GM23338 (cell line): ENCODE measurements at regions not wholly inside any gene's neighbourhood (a gene's known extent, or its start where the extent isn't known, plus 50 kb on each side); places are given as distances from the start of the nearest gene placed in this dataset.
"Not testable (repeated sequence)": the region's sequence is repeated elsewhere in the genome, so short reads cannot be mapped to it uniquely, and the experiment has no call there.

Experiments
- ATAC-seq: fragments of 200-7000 bp; cut with Tn5 transposase; 3 replicates; pipeline ENCODE4 v1.9.1; 2020
- DNase-seq: peaks from one replicate; pipeline ENCODE4 v3.0.0-alpha.2; 2015; ENCODE audit warnings: low spot score
- H2AFZ ChIP-seq: fragments of 200-600 bp; sonication (generic); 2 replicates; pipeline ENCODE4 v1.8.0; 2016; ENCODE audit warnings: antibody characterized with exemption, mild to moderate bottlenecking, moderate library complexity
- H3F3A ChIP-seq: fragments of 200-600 bp; sonication (generic); replicated peaks from 2 replicates; pipeline ENCODE4 v1.8.0; 2017; ENCODE audit warnings: antibody characterized with exemption, mixed run types, low read depth
- H3K27ac ChIP-seq: fragments of 200-600 bp; sonication (generic); 2 replicates; pipeline ENCODE4 v1.6.1; 2016; ENCODE audit warnings: low read depth
- H3K27me3 ChIP-seq: fragments of 200-600 bp; sonication (generic); 2 replicates; pipeline ENCODE4 v1.8.0; 2016; ENCODE audit warnings: mild to moderate bottlenecking, mixed run types, moderate library complexity; ENCODE audit not compliant: insufficient read depth
- H3K36me3 ChIP-seq: fragments of 200-600 bp; sonication (generic); 2 replicates; pipeline ENCODE4 v1.8.0; 2016; ENCODE audit warnings: mild to moderate bottlenecking; ENCODE audit not compliant: insufficient read depth
- H3K4me1 ChIP-seq: fragments of 200-600 bp; sonication (generic); 2 replicates; pipeline ENCODE4 v1.8.0; 2016; ENCODE audit warnings: mild to moderate bottlenecking, moderate library complexity; ENCODE audit not compliant: insufficient read depth
- H3K4me2 ChIP-seq: fragments of 200-600 bp; sonication (generic); 2 replicates; pipeline ENCODE4 v1.7.1; 2017; ENCODE audit warnings: mixed run types
- H3K4me3 ChIP-seq: fragments of 200-600 bp; sonication (generic); 2 replicates; pipeline ENCODE4 v1.6.1; 2016; ENCODE audit warnings: mixed run types
- H3K79me2 ChIP-seq: fragments of 200-600 bp; sonication (generic); replicated peaks from 2 replicates; pipeline ENCODE4 v1.8.0; 2017; ENCODE audit warnings: mild to moderate bottlenecking; ENCODE audit not compliant: insufficient read depth
- H3K9me2 ChIP-seq: fragments of 200-600 bp; sonication (generic); 2 replicates; pipeline ENCODE4 v1.8.0; 2017; ENCODE audit not compliant: insufficient read depth
- H4K20me1 ChIP-seq: fragments of 200-600 bp; sonication (generic); replicated peaks from 2 replicates; pipeline ENCODE4 v1.8.0; 2017; ENCODE audit warnings: mild to moderate bottlenecking; ENCODE audit not compliant: insufficient read depth
- H3K27ac Mint-ChIP-seq: 2 replicates; pipeline ENCODE4 v1.8.0; 2020; ENCODE audit warnings: inconsistent platforms, mild to moderate bottlenecking, moderate library complexity, mixed read lengths
- H3K27me3 Mint-ChIP-seq: 3 replicates; pipeline ENCODE4 v1.8.0; 2022; ENCODE audit warnings: low read depth, mild to moderate bottlenecking, moderate library complexity, mixed read lengths, inconsistent platforms; ENCODE audit not compliant: insufficient read depth, poor library complexity
- H3K36me3 Mint-ChIP-seq: 3 replicates; pipeline ENCODE4 v1.8.0; 2021; ENCODE audit warnings: low read depth, mild to moderate bottlenecking, inconsistent platforms, moderate library complexity, mixed read lengths
- H3K4me1 Mint-ChIP-seq: 3 replicates; pipeline ENCODE4 v1.8.0; 2020; ENCODE audit warnings: mild to moderate bottlenecking, inconsistent platforms, mixed read lengths
- H3K4me3 Mint-ChIP-seq: 3 replicates; pipeline ENCODE4 v1.8.0; 2021; ENCODE audit warnings: moderate library complexity, mild to moderate bottlenecking, inconsistent platforms, mixed read lengths
- H3K9me3 Mint-ChIP-seq: 3 replicates; pipeline ENCODE4 v1.8.0; 2020; ENCODE audit warnings: moderate library complexity, mild to moderate bottlenecking, inconsistent platforms, mixed read lengths
- CREB1 ChIP-seq: fragments of 250-450 bp; sonication (Bioruptor Pico); IDR thresholded peaks from 2 replicates; pipeline ENCODE4 v1.5.0; 2020; ENCODE audit warnings: low read depth, mild to moderate bottlenecking, moderate library complexity
- CTCF ChIP-seq, 2 experiments: fragments of 200-600 bp in 1 of 2; sonication (generic) in 1 of 2; conservative IDR thresholded peaks; 2 replicates each; pipeline versions ENCODE4 v1.5.1 to v1.6.1; 2016 to 2017; ENCODE audit warnings: antibody characterized with exemption in 2 of 2, low read depth in 2 of 2, mild to moderate bottlenecking in 2 of 2, moderate library complexity in 1 of 2
- ETS1 ChIP-seq: IDR thresholded peaks from 2 replicates; pipeline ENCODE4 v1.6.1; 2016; ENCODE audit warnings: antibody characterized with exemption
- EZH2phosphoT487 ChIP-seq: fragments of 200-600 bp; sonication (generic); IDR thresholded peaks from one replicate; pipeline ENCODE4 v1.8.1; 2018; ENCODE audit warnings: antibody characterized with exemption; ENCODE audit not compliant: unreplicated experiment
- POLR2AphosphoS5 ChIP-seq: IDR thresholded peaks from 2 replicates; pipeline ENCODE4 v1.6.1; 2016; ENCODE audit warnings: antibody characterized with exemption, low read depth
- REST ChIP-seq: IDR thresholded peaks from one replicate; pipeline ENCODE4 v1.6.1; 2018; ENCODE audit warnings: antibody characterized with exemption; ENCODE audit not compliant: unreplicated experiment
- ZNF331 ChIP-seq: fragments of 250-450 bp; sonication (Bioruptor Pico); IDR thresholded peaks from 2 replicates; pipeline ENCODE4 v1.5.0; 2020; ENCODE audit warnings: low read depth, mild to moderate bottlenecking, moderate library complexity
- ZNF462 ChIP-seq: fragments of 250-450 bp; sonication (Bioruptor Pico); IDR thresholded peaks from 2 replicates; pipeline ENCODE4 v1.5.0; 2020; ENCODE audit warnings: mild to moderate bottlenecking, moderate library complexity

GRCh38 chr5:173484569-173484968, 131.9 kb downstream of the BOD1 start:
- Histone ChIP-seq H3K4me2 (no peak overlapping the region), H3K27me3 (no peaks in the 10 kb centered on the region), H3K27ac (no peak overlapping the region), H3K36me3 (no peaks in the 10 kb centered on the region), H2AFZ (no peak overlapping the region), H4K20me1 (no peaks in the 10 kb centered on the region), H3K9me2 (0 out of 2 replicates have a peak, but pooled peaks cover under 1% of the 10 kb centered on the region), H3K79me2 (no peaks in the 10 kb centered on the region), H3F3A (no peaks in the 10 kb centered on the region), H3K4me3 (no peak overlapping the region), H3K4me1 (no peaks in the 10 kb centered on the region)
- TF ChIP-seq ZNF462 (CRISPR knock-in tag) = no peak
- TF ChIP-seq CREB1 (CRISPR knock-in tag) = no peak
- no peak for TF ChIP-seq REST
- TF ChIP-seq ZNF331 (CRISPR knock-in tag) = no peak
- TF ChIP-seq POLR2AphosphoS5 = no peak
- no peak for TF ChIP-seq EZH2phosphoT487
- no peak for TF ChIP-seq ETS1
- no peak for TF ChIP-seq CTCF (conservative IDR thresholded peaks at IDR 0.05; ENCODE audit: low read depth in 2 of 2)
- no peak overlapping the region for H3K4me3 Mint-ChIP-seq
- H3K4me1 Mint-ChIP-seq = peaks cover 2% of the 10 kb centered on the region; the same call in 1 of the 3 replicates
- H3K27ac Mint-ChIP-seq = no peak overlapping the region
- H3K9me3 Mint-ChIP-seq = no peaks in the 10 kb centered on the region
- DNase-seq (peak; percentile 29), ATAC-seq (peak; percentile 54)
- H3K36me3 Mint-ChIP-seq = no peaks in the 10 kb centered on the region
- H3K27me3 Mint-ChIP-seq = peaks cover 6% of the 10 kb centered on the region

GRCh38 chr5:173483599-173483998, 132.9 kb downstream of the BOD1 start:
- not testable (repeated sequence) for DNase-seq, H3K4me3 Mint-ChIP-seq, H2AFZ ChIP-seq, H3K27me3 Mint-ChIP-seq, H3K79me2 ChIP-seq, H3K4me3 ChIP-seq, H3K9me2 ChIP-seq, H3K4me1 Mint-ChIP-seq, H3K36me3 Mint-ChIP-seq, H3K9me3 Mint-ChIP-seq, ATAC-seq, H3K27ac ChIP-seq, H3K27ac Mint-ChIP-seq, H3K36me3 ChIP-seq, H3F3A ChIP-seq, H4K20me1 ChIP-seq, H3K4me1 ChIP-seq, H3K27me3 ChIP-seq, H3K4me2 ChIP-seq
